ENCODE measurements at regions not wholly inside any gene's neighbourhood (a gene's known extent, or its start where the extent isn't known, plus 50 kb on each side); places are given as distances from the start of the nearest gene placed in this dataset.

- DNase-seq = no peak
Measured at GRCh38 chr1:5256793-5257192, 602.4 kb downstream of the AJAP1 start.

GRCh38 chr1:5254975-5255374 is 600.6 kb downstream of the AJAP1 start:
- DNase-seq = no peak

DNA sequence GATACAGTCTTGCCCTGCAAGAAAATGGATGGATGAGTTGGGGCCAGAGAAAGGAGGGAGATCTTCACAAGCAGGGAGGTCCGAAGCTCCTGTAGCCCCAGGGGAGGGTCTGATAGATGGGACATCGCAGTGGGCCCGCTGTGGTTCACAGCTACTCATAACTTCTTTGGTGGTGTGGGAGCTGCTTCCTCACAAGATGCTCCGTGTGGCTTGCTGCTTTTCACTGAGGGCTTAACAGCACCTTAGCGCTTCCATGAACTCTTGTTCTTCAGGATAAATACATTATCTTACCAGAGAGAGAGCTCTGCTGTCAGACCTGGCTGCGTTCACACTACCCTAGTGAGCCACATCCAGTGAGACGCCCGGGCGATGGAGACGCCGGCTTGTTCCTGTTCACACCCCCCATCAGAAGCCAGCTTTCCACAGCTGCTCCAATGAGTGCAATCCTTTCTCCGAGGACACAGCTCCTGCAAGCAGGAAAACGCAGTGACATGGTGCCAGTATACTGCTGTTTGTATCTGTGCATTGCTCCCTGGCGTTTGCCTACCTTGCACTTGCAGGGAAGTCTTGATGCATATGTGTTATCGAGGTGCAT is 599.8 kb downstream of the AJAP1 start:
- no peak for DNase-seq

DNA sequence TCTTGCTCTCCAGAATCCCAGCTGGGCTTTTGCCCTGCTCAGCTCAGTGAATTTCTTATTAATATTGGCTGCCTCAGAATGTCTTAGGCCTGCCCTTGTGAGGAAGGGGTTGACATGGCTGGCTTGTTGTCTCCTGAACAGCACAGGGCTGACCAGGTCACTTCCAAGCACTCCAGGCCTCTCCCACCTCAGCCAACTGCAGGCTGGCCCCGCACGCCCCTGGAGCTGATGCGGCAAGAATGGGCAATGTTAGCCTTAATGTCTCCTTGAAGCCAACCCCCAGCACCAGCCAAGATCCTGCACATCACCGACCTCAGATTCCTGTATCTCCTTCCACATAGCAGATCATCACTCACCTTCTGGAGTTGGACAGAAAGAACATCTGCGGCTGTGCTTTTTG is 598.6 kb downstream of the AJAP1 start:
- DNase-seq = no peak

- DNase-seq = no peak
Measured at GRCh38 chr1:5250336-5250735, 595.9 kb downstream of the AJAP1 start.

- DNase-seq = no peak
Measured at GRCh38 chr1:5245348-5245747, 590.9 kb downstream of the AJAP1 start.

DNA sequence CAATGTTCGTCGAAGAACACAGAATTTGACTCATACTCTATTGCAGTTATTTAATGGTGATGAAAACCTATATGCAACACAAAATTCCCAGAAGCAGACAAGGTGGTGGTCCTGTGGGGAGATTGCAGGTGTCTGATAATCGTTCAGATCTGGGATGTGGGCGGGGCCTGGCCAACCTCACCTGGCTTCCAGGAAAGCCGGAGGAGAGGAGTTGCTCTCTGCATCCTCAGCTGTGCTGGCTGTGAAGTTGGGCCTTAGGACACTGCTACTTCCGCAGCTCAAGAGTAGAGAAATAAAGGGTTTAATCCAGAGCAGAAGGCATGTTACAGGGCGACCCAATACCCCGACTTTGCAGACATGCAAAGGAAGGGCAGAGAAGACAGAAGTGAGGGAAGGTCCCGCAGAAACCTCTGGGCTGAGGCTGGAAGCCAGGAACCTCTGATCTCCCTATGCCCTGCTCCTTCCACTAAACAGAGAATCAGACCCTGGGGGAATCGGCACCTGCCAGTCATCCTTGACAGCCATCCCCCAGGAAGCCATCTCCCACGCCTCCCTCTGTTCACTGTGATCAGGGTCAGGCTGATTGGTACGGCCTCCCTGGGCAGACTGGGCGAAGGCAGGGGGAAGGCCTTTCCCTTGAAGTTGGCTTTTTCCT is 590.3 kb downstream of the AJAP1 start:
- DNase-seq = no peak

- DNase-seq = no peak
Measured at GRCh38 chr1:5242850-5243249, 588.4 kb downstream of the AJAP1 start.

GRCh38 chr1:5239911-5240310 is 585.5 kb downstream of the AJAP1 start:
- DNase-seq = peak; percentile 17

- peak; percentile 52 for DNase-seq
Measured at GRCh38 chr1:5238351-5239130, 584.1 kb downstream of the AJAP1 start.

DNA sequence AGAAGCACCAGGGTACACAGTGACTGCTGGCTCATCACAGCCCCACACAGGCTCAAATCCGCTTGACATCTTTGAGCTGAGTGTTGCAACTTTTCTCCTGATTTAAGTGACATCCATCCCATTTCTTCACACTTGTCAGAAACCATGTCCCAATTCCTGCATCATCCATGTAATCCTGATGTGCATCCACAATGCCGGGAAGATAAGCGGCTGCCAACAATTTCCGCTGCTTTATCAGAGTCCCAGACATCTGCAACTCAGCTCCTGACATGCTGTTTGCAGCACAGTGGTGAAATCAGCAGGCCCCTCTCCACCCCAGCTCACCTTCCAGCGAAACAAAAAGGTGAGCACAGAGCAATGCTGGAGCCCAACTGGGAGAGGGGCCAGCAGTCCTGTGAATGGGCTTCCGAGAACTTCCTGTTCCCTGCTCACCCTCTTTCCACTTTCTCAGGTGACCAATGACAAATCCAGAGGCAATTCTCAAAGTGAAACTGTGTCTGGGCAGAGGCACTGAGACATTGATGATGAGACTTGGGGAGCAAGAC is 581.0 kb downstream of the AJAP1 start:
- DNase-seq = no peak

DNA sequence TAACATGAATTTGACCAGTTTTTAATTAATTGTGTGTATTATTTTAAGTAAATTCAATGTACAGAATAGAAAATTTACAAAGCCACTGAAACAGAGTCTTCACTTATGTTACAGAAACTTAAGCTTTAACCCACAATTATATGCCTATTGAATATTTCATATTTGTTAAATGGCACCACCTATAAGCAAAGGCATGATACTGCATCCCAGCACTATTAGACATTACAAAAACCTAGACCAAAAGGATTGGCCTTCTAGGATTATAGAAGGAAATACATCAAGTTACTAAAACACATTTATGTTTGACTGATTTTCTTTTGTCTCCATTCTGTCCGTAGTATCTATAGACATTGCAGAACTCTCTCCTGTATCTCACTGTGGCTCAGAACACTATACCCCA is 578.1 kb downstream of the AJAP1 start:
- DNase-seq = no peak

GRCh38 chr1:5231541-5232315 is 577.3 kb downstream of the AJAP1 start:
- peak; percentile 18 for DNase-seq

- DNase-seq = no peak
Measured at GRCh38 chr1:5227114-5227513, 572.7 kb downstream of the AJAP1 start.

DNA sequence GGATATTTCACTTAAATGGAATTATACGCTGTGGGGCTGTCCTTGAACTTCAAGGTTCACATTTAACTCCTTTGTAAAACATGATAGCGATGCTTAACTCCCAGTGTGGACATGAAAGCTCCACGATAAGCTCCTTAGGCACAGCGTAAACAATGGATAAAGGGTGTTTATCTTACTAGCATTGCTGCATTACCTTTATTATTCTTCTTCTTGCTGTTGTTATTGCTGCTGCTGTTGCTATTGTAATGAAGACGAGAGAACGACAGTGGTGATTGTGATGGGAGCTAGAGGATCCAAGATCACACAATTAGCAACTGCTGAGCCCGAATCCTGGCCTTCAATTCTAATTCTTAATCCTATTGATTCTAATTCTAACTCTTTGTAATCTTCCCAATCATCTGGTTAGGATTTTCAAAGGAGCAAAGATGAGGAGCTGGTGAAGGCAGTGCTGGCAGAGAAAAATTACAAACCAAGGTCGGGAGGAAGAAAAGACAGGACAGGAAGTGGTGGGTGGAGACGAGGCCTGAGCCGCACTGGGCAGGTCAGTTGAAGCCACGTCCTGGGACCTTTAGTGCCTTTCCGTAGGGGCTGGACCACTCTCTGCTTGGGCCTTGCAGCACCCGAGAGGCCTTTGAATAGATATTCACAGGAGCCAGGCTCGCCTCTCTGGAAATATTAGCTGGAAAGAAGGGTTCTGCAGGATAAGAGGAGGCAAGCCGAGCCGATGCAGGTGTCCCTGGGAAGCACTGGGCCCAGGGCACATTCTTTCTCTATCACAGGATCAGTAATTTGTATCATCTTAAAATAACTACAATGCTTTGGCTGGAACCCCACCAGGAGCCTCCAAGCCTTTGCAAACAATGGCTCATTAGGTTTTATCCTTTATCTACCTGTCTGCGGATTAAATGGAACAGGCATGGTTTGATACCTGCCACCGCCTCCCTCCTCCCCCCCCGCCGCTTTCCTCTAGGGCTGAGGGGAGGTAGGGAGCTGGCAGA is 571.6 kb downstream of the AJAP1 start:
- no peak for DNase-seq

GRCh38 chr1:5223206-5223605 is 568.8 kb downstream of the AJAP1 start:
- DNase-seq = peak; percentile 65

DNA sequence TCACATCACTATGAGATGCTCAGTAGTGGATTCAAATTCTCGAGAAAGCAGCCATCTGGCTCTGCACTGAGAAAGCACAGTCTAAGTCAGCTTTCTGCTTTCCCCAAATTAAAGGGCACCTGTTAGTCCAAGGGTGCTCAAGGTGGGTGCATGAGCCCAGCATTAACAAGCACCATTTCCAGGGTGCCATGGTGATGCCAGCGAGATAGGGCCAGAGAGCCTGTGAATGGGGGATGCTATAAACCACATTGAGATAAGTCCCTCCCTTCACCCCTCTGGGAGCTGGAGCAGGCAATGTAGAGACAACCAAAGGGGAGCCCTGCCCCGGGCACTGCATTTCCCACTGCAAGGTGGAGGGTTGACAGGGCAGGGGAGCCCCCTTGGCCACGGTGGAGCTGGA is 568.2 kb downstream of the AJAP1 start:
- DNase-seq = no peak

GRCh38 chr1:5221451-5221850 is 567.0 kb downstream of the AJAP1 start:
- DNase-seq = no peak

- no peak for DNase-seq
Measured at GRCh38 chr1:5220821-5221220, 566.4 kb downstream of the AJAP1 start.

DNA sequence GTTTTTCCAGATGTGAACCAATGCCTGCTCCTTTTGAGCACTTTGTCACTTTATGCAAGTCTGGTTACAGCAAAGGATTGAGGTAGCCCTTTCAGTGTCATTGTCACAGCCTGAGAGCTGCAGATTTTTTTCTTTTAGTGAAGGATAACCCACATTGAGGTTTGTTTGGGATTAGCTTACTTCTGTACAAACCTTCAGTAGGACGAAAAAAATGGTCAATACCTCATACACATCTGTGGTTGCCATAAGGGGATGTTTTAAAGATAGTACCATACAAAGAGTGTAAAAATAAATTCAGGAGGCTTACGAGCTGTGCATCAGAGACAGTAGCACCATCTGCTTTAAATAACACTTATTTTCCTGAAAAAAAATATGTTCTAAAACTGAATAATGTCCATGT is 566.0 kb downstream of the AJAP1 start:
- DNase-seq = no peak

GRCh38 chr1:5200006-5200405 is 545.6 kb downstream of the AJAP1 start:
- no peak for DNase-seq

GRCh38 chr1:5198328-5198727 is 543.9 kb downstream of the AJAP1 start:
- peak; percentile 4 for DNase-seq
